Cerebellar cortex (tissue), 1 donor: ENCODE measurements at regions not wholly inside any gene's neighbourhood (a gene's known extent, or its start where the extent isn't known, plus 50 kb on each side); places are given as distances from the start of the nearest gene placed in this dataset.
"Not testable (repeated sequence)": the region's sequence is repeated elsewhere in the genome, so short reads cannot be mapped to it uniquely, and the experiment has no call there.

Experiments
- DNase-seq: peaks from one replicate; pipeline ENCODE4 v3.0.0-alpha.2; 2015; ENCODE audit warnings: low spot score

GRCh38 chr15:87672309-87673288, 583.9 kb downstream of the NTRK3 start:
- DNase-seq, result peak; percentile 22

GRCh38 chr15:87671289-87671688, 585.2 kb downstream of the NTRK3 start:
- DNase-seq, result no peak

GRCh38 chr15:87669846-87670245, 586.7 kb downstream of the NTRK3 start:
- peak; percentile 45 for DNase-seq

- not testable (repeated sequence) for DNase-seq
These were observed 587.6 kb downstream of the NTRK3 start for GRCh38 chr15:87668768-87669564.

- no peak for DNase-seq
These were observed 588.9 kb downstream of the NTRK3 start for GRCh38 chr15:87667643-87668042.

GRCh38 chr15:87662575-87662974, 594.0 kb downstream of the NTRK3 start:
- no peak for DNase-seq

DNA sequence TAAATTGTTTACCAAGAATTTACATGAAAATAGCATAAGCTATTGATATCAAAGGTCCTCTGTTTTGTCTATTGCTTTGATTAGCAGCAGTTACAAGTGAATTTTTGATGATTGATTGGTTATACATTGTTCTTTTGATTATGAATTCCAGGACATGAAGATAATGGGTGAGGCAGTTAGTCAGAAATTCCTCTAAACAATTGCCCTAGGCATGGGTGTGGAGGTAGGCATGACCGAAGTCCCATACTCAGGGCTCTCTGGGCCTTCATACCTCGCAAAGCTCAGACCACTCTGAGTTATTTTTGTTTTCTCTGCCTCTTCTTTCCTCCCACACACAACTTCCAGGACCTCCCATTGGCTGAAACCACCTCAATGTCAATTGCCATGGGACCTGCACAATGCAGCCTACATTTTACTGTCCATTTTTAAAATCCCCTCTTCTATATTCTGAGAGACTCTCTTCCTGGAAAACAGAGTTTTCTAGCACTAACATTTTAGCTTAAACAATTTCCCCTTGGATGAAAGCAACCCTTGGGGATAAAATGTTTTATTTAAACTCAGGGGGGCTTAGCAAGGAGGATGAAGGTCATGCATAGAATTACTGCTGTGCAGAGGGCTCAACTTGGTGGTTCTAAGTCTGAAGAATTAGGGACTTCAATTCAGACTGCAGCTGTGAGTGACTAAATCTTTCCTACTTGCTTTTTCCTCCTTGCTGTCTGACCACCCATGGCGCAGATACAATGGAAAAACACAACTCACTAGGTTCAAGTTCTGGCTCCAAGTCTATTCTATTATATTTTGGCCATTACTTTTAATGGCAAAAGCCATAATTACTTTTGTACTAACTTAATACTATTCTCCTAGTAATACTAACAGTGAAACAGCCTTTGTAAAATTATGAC, 594.8 kb downstream of the NTRK3 start:
- DNase-seq, result no peak

DNA sequence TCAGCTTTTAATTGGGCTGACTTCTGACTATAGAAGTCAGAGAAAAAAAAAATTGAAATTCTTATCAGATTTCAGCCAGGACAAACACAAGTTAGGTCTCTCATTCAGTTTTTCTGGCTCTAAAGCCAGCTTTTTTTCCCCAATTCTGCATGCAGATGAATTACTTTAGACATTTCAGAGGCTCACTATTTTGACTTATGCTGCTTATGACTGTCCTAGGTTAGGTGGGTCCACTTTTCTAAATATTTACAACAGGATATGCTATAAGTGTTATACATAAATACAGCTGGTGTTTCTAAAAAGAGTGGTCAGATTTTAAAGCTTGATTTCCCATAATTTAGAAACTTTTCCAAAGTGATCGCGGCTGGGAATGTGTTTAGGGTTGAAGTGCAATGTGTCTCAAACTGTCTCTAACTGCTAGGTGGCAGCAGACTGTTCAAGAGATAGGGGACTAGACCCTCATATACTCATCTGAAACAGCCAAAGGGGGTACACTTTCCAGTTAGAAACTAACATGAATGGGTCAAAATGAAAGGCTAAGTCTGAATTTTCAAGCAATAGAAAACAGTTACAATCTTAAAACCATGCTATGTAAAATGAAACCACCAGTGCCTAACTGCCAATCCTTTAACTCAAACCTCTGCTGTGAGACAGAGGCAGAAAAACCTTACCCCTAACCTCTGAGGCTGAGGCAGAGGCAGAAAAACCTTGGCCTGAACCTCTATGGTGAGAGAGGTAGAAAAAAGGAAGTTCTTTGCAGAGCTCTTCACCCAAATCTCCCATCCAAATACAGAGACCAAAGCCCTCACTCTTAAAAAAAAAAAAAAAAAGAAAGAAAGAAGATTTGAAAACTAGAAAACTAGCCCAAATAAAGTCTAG, 596.0 kb downstream of the NTRK3 start:
- DNase-seq, result no peak

DNA sequence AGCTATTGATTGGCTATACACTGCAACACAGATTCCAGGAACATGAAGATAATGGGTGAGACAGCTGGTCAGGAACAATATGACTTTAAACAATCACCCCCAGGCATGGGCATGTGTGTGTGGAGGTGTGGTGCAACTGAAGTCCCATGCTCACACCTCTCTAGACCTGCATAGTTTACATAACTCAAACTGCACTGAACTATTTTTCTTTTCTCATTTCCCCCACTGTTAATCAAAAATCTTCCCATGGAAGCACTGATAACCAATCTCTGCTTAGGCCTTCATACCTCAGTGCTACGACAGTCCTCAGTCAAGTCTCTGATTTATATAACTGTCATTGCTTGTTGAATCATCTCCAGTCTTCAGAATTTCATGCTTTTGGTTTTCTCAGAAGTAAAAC, 600.2 kb downstream of the NTRK3 start:
- DNase-seq, result no peak

GRCh38 chr15:87653646-87654045, 602.9 kb downstream of the NTRK3 start:
- no peak for DNase-seq

GRCh38 chr15:87649175-87649574, 607.4 kb downstream of the NTRK3 start:
- DNase-seq, result no peak

DNA sequence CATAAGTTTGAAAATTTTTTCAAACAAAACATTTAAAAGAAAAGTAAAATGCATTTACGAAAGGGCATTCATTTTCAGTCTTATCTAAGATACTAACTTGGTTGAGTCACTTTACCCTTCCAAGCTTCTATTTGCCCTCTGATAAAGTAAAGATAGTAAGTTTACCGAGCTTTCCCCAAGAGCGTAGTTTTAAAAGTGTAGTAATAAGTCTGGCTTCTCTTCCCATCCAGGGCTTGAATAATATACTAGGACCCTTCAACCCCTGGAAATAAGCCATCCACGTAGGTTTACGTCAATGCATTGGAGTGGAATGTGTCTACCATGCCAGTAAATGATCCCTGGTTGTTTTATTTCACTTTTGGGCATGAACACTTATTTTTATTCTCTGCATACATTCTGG, 608.3 kb downstream of the NTRK3 start:
- no peak for DNase-seq

DNA sequence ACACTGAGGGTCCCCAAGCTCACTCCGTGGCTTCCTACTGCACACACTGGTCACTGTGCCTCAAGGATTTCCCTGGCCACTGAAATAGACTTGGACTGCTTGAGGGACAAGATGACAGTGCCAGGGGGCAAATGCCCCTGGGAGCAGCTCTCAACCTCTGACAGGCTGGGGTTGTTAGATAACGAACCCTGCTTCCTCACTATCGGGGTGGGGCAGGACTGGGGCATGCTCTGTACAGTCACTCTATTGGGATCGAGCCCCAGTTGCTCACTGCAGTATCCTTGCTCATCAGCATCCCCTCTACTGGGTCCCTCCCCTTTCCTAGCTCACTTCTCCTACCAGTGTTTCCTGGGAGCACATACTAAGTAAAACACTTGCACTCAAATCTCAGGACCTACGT, 610.8 kb downstream of the NTRK3 start:
- no peak for DNase-seq

- not testable (repeated sequence) for DNase-seq
These were observed 613.5 kb downstream of the NTRK3 start for GRCh38 chr15:87642997-87643396.

DNA sequence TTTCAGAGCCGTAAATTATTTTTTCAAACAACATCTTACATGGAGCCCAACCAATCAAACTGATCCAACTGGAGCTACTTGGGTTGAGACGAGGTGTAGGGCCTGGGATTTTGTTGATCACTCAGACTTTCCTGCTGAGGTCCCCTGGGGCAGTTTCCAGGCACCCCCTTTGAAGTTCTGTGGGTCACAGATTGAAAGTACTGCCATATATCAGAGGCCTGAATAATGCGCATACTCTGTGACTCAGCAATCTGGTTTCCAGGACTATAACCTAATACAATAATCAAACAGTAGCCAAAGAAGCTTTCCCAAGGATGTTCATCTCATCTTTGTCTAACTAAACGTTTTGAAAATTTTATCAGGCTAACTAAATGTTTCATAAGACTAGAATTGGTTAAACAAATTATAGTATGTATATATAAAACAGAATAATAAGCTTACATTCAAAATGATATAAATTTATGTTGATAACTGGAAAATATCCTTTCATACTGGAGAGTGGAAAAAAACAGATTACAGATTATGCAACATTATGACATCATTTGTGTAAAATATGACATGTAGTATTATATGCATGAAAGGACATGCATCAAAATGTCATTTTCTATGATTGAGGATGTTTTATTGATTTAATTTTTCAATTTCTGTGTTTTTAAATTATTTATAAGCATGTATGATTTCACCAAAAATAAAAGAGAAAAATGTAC, 617.1 kb downstream of the NTRK3 start:
- DNase-seq, result no peak

GRCh38 chr15:87638554-87639083, 617.9 kb downstream of the NTRK3 start:
- no peak for DNase-seq

DNA sequence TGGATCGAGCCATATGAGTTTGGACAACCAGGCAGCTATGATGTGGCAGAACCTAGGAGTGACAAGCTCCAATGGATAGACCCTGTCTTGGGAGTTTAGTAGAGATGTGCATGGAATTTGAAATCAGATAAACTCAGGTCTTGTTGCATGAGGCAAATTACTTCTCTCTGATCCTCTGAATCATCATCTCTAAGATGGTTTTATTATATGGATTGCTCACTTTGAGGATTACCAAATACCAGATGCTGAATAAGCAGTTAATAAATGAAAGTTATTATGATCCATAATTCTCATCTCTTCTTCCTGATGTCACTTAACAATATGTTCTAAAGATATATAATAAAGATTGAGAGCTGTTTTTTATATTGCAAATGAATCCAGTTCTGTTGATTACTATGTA, 622.2 kb downstream of the NTRK3 start:
- DNase-seq, result no peak

- no peak for DNase-seq
These were observed 623.0 kb downstream of the NTRK3 start for GRCh38 chr15:87633525-87633924.

GRCh38 chr15:87632364-87632763, 624.2 kb downstream of the NTRK3 start:
- no peak for DNase-seq

DNA sequence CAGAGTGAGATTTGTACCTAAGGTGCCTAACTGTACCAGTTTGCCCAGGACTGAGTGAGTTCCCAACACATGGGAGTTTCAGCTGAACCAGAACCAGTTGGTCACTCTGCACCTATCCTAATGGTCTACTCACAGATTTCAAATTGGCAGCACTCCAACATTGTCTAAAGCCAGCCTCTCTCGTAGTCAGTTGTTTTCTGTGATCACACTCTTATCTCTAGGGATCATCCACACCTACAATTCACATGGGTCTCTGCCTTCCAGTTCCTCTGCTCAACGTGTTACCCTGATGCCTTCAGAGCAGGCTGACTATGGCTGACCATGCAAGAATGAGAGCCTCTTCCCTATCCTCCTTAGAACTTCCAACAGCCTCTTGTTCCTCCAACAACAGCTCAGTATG, 624.8 kb downstream of the NTRK3 start:
- no peak for DNase-seq
